IPS-18a (cell line): ENCODE measurements at regions not wholly inside any gene's neighbourhood (a gene's known extent, or its start where the extent isn't known, plus 50 kb on each side); places are given as distances from the start of the nearest gene placed in this dataset.

Source experiments
- H3K27ac ChIP-seq: one replicate; pipeline ENCODE4 v1.5.1; 2013; ENCODE audit warnings: low read length
- H3K27me3 ChIP-seq: one replicate; pipeline ENCODE4 v1.6.1; 2013; ENCODE audit warnings: mild to moderate bottlenecking, low read length; ENCODE audit not compliant: control insufficient read depth, insufficient read depth
- H3K36me3 ChIP-seq: one replicate; pipeline ENCODE4 v1.6.1; 2013; ENCODE audit warnings: low read depth, low read length; ENCODE audit not compliant: control insufficient read depth
- H3K4me1 ChIP-seq: one replicate; pipeline ENCODE4 v1.6.1; 2013; ENCODE audit warnings: low read depth, low read length; ENCODE audit not compliant: control insufficient read depth
- H3K4me3 ChIP-seq: one replicate; pipeline ENCODE4 v1.5.1; 2013; ENCODE audit warnings: low read length
- H3K9ac ChIP-seq: one replicate; pipeline ENCODE4 v1.6.1; 2013; ENCODE audit warnings: mild to moderate bottlenecking, low read length, moderate library complexity
- H3K9me3 ChIP-seq: one replicate; pipeline ENCODE4 v1.6.1; 2013; ENCODE audit warnings: low read depth, low read length; ENCODE audit not compliant: control insufficient read depth

DNA sequence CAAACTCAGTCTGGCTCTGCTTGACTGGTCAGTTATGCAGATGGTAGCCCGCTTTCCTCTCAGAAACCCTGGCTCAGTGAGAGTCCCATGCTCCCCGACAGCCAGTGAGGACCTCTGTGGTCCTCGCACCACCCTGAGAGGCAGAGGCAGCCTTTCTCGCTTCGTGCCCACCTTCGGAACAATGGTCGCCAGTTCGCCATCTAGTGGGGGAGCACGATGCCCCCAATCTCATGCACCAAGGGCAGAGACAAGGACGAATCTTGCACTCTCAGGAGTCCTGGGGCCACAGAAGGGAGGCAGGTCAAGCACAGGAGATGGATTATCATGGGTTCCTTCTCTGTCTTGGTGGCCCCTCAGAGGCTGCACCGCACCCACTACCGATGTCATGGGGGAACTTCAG, 75.2 kb downstream of the RHCG start:
- no peak overlapping the region for H3K4me3 ChIP-seq
- no peaks in the 10 kb centered on the region for H3K4me1 ChIP-seq
- peaks cover 67% of the 10 kb centered on the region for H3K27me3 ChIP-seq
- H3K36me3 ChIP-seq = no peaks in the 10 kb centered on the region
- H3K27ac ChIP-seq = no peak overlapping the region
- no peak overlapping the region for H3K9ac ChIP-seq
- no peaks in the 10 kb centered on the region for H3K9me3 ChIP-seq

DNA sequence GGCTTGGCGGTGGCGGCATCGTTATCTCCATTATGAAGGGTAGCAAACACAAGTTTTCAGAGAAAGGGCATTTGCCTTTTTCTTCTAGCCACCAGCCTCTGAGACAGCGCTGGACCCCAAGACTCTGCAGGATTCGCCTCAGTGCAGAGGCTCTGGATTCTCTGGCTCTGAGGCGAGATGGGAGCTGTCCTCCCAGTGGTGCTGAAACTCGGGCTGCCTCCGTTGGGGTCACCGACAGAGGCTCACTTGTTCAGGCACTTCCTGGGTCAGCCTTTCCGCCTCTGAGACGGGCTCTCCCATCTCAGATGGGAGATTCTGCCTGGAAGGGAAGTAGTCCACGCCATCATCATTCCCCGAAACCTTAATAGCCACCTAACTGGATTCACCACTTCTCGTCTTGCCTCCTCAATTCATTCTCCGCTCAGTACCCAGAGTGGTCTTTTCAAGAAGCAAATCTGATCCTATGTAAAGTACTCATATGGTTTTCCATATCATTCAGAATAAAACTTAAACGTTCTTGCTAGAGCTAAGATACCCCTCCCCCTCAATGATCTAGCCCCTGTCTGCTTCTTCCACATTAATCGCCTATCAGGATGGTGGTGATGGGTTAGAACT, 76.9 kb downstream of the RHCG start:
- peaks cover 84% of the 10 kb centered on the region for H3K27me3 ChIP-seq
- no peaks in the 10 kb centered on the region for H3K36me3 ChIP-seq
- no peak overlapping the region for H3K4me3 ChIP-seq
- H3K9ac ChIP-seq = no peak overlapping the region
- no peak overlapping the region for H3K27ac ChIP-seq
- peaks cover 3% of the 10 kb centered on the region for H3K4me1 ChIP-seq
- H3K9me3 ChIP-seq = no peaks in the 10 kb centered on the region

DNA sequence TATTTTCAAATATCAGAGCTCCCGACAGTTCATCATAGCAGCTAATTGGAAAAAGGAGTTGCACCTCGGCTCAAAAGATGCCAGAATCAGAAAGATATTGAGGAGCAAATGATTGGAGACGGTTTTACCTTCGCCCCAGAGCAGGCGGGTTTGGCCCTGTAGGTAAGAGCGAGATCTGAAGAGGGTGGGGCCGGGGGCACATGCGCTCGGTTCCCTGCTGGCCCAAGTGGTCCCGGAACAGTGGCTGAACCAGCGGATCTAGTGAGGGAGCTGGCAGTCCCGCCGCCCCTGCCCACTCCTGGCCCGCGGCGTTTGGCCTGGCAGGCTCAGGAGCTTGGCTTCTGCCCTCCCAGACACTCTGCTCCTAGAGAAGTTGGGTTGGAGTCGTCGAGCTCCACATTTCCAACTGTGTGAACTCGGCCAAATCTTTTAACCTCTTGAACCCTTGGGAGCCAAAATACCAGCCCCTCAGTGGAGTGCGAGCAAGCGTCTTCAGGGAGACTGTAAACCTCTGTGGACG, 79.1 kb downstream of the RHCG start:
- H3K4me3 ChIP-seq = peak overlapping the region; percentile 51
- no peaks in the 10 kb centered on the region for H3K36me3 ChIP-seq
- H3K27ac ChIP-seq = no peak overlapping the region
- H3K9me3 ChIP-seq = no peaks in the 10 kb centered on the region
- H3K9ac ChIP-seq = no peak overlapping the region
- H3K27me3 ChIP-seq = peaks cover 100% of the 10 kb centered on the region
- H3K4me1 ChIP-seq = peaks cover 22% of the 10 kb centered on the region

DNA sequence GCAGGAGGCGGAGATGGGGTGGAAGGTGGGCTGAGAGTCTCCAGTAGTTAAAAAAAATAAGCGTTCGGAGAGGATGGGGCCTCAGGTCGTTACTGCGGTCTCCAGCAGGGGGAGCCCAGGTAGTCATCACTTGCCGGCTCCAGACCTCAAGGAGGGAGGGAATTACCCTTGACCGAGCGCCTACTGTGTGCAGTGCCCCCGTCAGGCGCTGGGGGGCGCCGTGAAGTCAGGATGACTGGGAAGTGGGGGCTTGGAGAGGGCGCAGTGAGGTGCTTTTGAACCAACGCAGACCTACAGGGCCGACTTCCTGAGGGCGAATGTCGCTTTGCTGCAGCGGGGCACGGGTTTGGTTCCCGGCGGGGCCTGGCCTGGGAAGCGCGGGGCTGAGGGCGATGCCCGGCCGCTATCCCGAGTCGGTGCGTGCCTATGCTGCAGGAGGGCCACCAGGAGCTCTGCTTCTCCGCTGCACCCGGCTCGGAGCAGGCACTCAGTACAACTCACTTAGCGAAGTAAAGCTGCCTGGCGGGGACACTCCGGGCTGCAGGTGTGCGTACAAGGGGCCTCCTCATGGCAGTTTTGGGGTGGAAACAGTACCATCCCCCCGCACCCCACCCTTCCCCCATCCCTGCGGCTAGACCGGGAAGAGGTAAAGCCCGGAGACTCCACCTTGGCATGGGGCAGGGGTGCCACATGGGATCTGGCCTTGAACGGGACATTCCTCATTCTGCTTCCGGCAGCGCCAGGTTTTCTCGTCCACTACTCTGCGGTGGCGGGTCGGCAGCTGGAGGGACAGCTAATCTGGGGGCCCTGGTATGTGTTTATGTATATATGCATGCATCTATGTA, 79.8 kb downstream of the RHCG start:
- no peak overlapping the region for H3K27ac ChIP-seq
- peaks cover 25% of the 10 kb centered on the region for H3K4me1 ChIP-seq
- H3K9me3 ChIP-seq = no peaks in the 10 kb centered on the region
- no peaks in the 10 kb centered on the region for H3K36me3 ChIP-seq
- H3K27me3 ChIP-seq = peaks cover 100% of the 10 kb centered on the region
- peak overlapping the region; percentile 51 for H3K4me3 ChIP-seq
- no peak overlapping the region for H3K9ac ChIP-seq

DNA sequence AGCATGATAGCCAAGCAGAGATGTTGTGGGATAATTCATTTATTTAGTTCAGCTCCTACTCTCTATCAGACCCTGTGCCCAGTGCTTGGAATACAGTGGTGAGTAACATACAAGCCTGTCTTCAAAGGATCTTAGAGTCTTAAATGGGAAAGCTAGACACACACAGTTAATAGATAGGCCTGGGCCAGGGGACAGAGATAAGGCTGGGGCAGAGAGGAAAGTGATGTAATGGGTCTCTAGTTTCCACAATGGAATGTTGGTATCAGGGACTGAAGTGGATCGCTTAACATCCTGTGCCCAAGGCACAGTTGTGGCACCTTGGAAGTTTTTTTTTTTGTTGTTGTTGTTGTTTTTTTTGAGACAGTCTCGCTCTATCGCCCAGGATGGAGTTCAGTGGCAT, 79.9 kb upstream of the POLG start:
- peaks cover 100% of the 10 kb centered on the region for H3K27me3 ChIP-seq

DNA sequence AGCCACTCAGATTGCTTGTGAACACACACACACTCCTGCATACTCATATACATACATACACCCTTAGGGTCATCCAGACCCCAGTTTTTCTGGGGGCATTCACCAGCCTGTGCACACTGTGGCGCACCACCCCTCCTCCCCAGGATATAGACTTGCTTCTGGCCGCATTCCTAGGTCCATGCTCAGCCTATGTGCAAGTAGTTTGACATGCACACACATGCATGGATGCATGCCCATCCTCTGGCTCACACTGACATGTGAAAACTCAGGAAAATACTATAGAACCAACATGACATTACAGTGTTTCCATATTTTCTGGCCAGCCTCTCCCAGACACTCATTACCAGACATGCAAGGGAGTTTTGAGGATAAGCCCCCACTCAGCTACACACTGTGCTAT, 79.3 kb upstream of the POLG start:
- no peak overlapping the region for H3K9ac ChIP-seq
- no peak overlapping the region for H3K4me3 ChIP-seq
- H3K27ac ChIP-seq = no peak overlapping the region
- peaks cover 100% of the 10 kb centered on the region for H3K27me3 ChIP-seq
- H3K36me3 ChIP-seq = no peaks in the 10 kb centered on the region
- no peaks in the 10 kb centered on the region for H3K9me3 ChIP-seq
- H3K4me1 ChIP-seq = peaks cover 29% of the 10 kb centered on the region

More for the DNA sequence above, 79.9 kb upstream of the POLG start:
- Histone ChIP-seq H3K4me3 (no peak overlapping the region), H3K9ac (no peak overlapping the region), H3K9me3 (no peaks in the 10 kb centered on the region), H3K4me1 (peaks cover 28% of the 10 kb centered on the region), H3K36me3 (no peaks in the 10 kb centered on the region), H3K27ac (no peak overlapping the region)

DNA sequence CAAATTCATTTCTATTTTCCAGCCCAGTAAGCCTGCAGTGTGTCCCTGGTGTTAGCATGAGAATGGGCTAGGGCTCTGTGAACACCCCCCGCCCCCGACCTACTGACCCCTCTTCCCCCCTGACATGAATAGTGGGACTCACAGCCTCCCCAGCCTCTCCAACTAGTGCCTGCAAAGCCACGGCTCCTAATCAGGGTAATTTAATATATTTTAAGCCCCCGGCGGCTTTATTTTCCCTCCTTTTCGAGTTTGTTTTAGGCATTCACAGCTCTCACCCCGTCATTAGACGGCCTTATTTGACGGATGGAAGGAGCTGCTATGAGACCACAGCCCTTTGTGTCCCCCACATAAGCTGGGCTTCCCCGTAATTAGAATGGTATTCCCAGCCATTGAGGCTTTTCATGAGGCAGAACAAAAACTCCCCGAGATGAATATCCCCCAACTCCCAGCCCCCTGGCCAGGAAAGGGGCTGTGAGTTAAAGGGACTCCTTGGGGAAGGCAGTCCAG, 78.3 kb upstream of the POLG start:
- H3K4me3 ChIP-seq = peak overlapping the region; percentile 26
- peaks cover 100% of the 10 kb centered on the region for H3K27me3 ChIP-seq
- H3K9ac ChIP-seq = no peak overlapping the region
- H3K9me3 ChIP-seq = no peaks in the 10 kb centered on the region
- H3K27ac ChIP-seq = no peak overlapping the region
- peaks cover 37% of the 10 kb centered on the region for H3K4me1 ChIP-seq
- no peaks in the 10 kb centered on the region for H3K36me3 ChIP-seq

DNA sequence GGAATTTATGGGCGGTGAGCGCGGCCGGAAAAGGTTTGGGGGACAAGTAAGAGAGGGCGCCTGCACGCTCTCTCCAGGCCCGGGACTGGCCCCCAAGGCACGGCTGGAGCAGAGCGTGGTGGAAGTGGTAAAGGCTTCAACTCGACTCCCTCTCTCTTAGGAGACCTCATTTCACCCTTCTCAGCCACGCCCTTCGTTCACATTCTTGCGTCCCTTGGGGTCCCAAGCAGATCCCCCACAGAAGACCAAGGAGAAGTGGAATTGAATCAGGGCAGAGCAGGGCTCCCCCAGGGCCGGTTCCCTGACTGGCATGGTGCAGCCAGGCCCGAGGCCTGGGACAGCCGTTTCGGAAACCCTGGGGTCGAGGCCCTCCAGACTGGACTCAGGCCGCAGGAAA, 75.4 kb upstream of the POLG start:
- Histone ChIP-seq H3K9ac (no peak overlapping the region), H3K9me3 (no peaks in the 10 kb centered on the region), H3K36me3 (no peaks in the 10 kb centered on the region), H3K4me3 (no peak overlapping the region), H3K27ac (no peak overlapping the region), H3K27me3 (peaks cover 100% of the 10 kb centered on the region), H3K4me1 (peaks cover 39% of the 10 kb centered on the region)

DNA sequence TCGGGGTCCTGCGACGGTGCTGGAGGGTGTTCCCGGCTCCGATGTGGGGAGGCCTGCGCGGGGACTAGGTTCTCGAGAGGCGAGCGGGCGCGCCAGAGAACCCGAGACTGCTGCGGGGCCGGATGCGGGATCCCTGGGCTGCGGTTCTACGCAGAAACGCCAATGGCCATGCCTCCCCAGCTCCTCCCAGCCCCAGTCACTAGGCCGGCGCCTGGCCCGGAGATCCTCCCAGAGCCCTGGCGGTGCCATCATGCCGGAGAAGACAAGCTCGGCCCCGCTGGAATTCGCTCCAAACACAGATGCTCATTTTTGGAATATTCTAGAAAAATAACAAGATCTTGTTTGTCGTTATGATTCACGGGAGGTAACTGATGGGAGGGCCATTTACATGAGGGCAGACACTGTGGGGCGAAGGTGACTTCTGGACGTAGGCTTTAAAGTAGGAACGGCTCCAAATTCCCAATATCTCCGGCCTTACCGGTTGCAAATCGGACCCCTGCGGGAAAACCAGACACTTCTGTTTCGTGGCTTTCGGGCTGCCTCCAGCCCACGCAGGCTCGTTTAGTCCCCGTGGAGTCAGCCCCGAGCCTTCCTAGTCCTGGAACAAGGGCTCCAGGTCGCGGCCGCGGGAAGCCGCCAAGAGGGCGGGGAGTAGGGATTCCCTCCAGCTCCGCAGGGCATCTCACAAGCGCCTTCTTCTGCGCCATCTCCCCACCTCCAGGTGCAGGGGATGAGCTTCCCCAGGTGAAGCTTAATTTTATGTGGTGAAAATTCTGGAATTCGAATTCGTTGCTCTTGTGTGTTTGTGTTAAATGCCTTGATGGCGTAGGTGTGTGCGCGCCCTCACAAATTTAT, 74.8 kb upstream of the POLG start:
- Histone ChIP-seq H3K9ac (no peak overlapping the region), H3K4me3 (no peak overlapping the region), H3K9me3 (no peaks in the 10 kb centered on the region), H3K4me1 (peaks cover 39% of the 10 kb centered on the region), H3K36me3 (no peaks in the 10 kb centered on the region), H3K27me3 (peaks cover 100% of the 10 kb centered on the region), H3K27ac (no peak overlapping the region)

DNA sequence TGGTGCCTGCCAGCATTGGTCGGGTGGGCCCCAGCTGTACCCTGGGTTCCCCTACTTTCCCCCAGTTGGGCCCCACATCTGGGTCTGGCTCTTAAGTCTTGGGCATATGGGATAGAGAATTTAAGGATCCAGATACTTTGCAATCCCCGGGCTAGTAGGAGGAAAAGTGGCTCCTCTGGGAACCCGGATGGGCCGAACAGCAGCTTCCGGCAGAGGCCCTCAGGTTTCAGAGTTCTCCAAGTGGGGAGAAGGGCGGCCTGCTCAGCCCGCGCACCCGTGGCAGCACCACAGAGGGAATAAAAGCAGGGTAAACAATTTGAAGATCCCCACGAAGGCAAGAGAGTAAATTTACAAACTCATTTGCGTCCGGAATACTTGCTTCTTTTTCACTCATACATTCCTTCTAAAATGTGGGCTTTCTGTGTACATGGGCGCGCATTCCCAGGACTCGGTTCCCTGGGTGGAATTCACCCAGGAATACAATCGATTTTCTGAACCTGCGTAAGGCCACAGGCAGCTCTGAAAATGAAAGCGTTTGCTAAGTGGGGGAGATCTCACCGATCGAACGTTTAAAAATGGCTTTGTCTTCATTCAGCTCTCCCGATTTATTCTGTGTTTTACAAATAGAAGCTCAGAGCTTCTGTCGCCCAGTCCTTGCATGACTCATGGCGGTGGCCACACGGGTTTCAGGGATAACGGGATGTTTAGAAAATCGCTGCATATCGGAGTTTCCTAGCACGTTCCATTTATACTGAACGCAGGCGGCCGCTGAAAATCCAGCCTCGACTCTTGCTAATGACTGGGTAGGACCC, 74.0 kb upstream of the POLG start:
- Histone ChIP-seq H3K27me3 (peaks cover 100% of the 10 kb centered on the region), H3K4me3 (peak overlapping the region; percentile 22)

More for the DNA sequence above, 74.0 kb upstream of the POLG start:
- Histone ChIP-seq H3K27ac (no peak overlapping the region), H3K9ac (no peak overlapping the region), H3K4me1 (peaks cover 33% of the 10 kb centered on the region), H3K36me3 (no peaks in the 10 kb centered on the region), H3K9me3 (no peaks in the 10 kb centered on the region)
